ES-I3 (cell line): ENCODE measurements at regions not wholly inside any gene's neighbourhood (a gene's known extent, or its start where the extent isn't known, plus 50 kb on each side); places are given as distances from the start of the nearest gene placed in this dataset.
"Not testable (repeated sequence)": the region's sequence is repeated elsewhere in the genome, so short reads cannot be mapped to it uniquely, and the experiment has no call there.

Source experiments
- H3K36me3 ChIP-seq: 2 replicates; pipeline ENCODE4 v1.6.1; 2013; ENCODE audit warnings: mild to moderate bottlenecking, low read length, control low read depth, moderate library complexity; ENCODE audit not compliant: insufficient read depth
- H3K4me1 ChIP-seq: 2 replicates; pipeline ENCODE4 v1.6.1; 2013; ENCODE audit warnings: mild to moderate bottlenecking, control low read depth, low read length; ENCODE audit not compliant: insufficient read depth
- H3K9ac ChIP-seq: 2 replicates; pipeline ENCODE4 v1.6.1; 2013; ENCODE audit warnings: low read depth, mild to moderate bottlenecking, low read length, moderate library complexity
- H3K9me3 ChIP-seq: 2 replicates; pipeline ENCODE4 v1.6.1; 2013; ENCODE audit warnings: mild to moderate bottlenecking, low read length, moderate library complexity; ENCODE audit not compliant: control insufficient read depth, insufficient read depth

GRCh38 chr14:27668531-27668930 lies 1070.7 kb upstream of the NOVA1 start:
- Histone ChIP-seq H3K4me1 (no peaks in the 10 kb centered on the region), H3K9me3 (no peaks in the 10 kb centered on the region)

GRCh38 chr14:27672047-27672446 lies 1074.2 kb upstream of the NOVA1 start:
- H3K36me3 ChIP-seq = no peaks in the 10 kb centered on the region
- H3K4me1 ChIP-seq = no peaks in the 10 kb centered on the region
- no peaks in the 10 kb centered on the region for H3K9me3 ChIP-seq
- peak overlapping the region; percentile 62 for H3K9ac ChIP-seq

More at GRCh38 chr14:27668531-27668930, 1070.7 kb upstream of the NOVA1 start:
- no peak overlapping the region for H3K9ac ChIP-seq
- H3K36me3 ChIP-seq = no peaks in the 10 kb centered on the region

- not testable (repeated sequence) for H3K9me3 ChIP-seq, H3K4me1 ChIP-seq, H3K36me3 ChIP-seq
- H3K9ac ChIP-seq = peak overlapping the region; percentile 62
These were observed 1075.2 kb upstream of the NOVA1 start for GRCh38 chr14:27672811-27673737.

- Histone ChIP-seq H3K36me3 (no peaks in the 10 kb centered on the region), H3K9me3 (no peaks in the 10 kb centered on the region), H3K9ac (no peak overlapping the region), H3K4me1 (peaks cover 6% of the 10 kb centered on the region; the same call in 1 of the 2 replicates)
These were observed 1080.5 kb upstream of the FOXG1 start for GRCh38 chr14:27686137-27686536.

- Histone ChIP-seq H3K9me3 (no peaks in the 10 kb centered on the region), H3K36me3 (no peaks in the 10 kb centered on the region), H3K9ac (no peak overlapping the region), H3K4me1 (peaks cover 6% of the 10 kb centered on the region; the same call in 1 of the 2 replicates)
These were observed 1077.6 kb upstream of the FOXG1 start for GRCh38 chr14:27688841-27689444.

- peaks cover 13% of the 10 kb centered on the region for H3K9me3 ChIP-seq
- H3K4me1 ChIP-seq = no peaks in the 10 kb centered on the region
- H3K9ac ChIP-seq = no peak overlapping the region
- H3K36me3 ChIP-seq = no peaks in the 10 kb centered on the region
These were observed 1054.2 kb upstream of the FOXG1 start for GRCh38 chr14:27712364-27712763.

GRCh38 chr14:27715561-27715960 lies 1051.0 kb upstream of the FOXG1 start:
- Histone ChIP-seq H3K9ac (no peak overlapping the region), H3K9me3 (peaks cover 13% of the 10 kb centered on the region), H3K4me1 (no peaks in the 10 kb centered on the region), H3K36me3 (no peaks in the 10 kb centered on the region)

- Histone ChIP-seq H3K9ac (no peak overlapping the region), H3K36me3 (no peaks in the 10 kb centered on the region), H3K4me1 (peaks cover 5% of the 10 kb centered on the region; the same call in 1 of the 2 replicates), H3K9me3 (peaks cover 3% of the 10 kb centered on the region; the same call in 1 of the 2 replicates)
These were observed 1044.8 kb upstream of the FOXG1 start for GRCh38 chr14:27721760-27722159.

- Histone ChIP-seq H3K36me3 (no peaks in the 10 kb centered on the region), H3K9ac (no peak overlapping the region), H3K4me1 (peaks cover 5% of the 10 kb centered on the region; the same call in 1 of the 2 replicates), H3K9me3 (no peaks in the 10 kb centered on the region)
These were observed 1041.1 kb upstream of the FOXG1 start for GRCh38 chr14:27725482-27725881.

- H3K9ac ChIP-seq = no peak overlapping the region
- H3K4me1 ChIP-seq = peaks cover 5% of the 10 kb centered on the region; the same call in 1 of the 2 replicates
- no peaks in the 10 kb centered on the region for H3K9me3 ChIP-seq
These were observed 1039.3 kb upstream of the FOXG1 start for GRCh38 chr14:27727251-27727770.

GRCh38 chr14:27730204-27730603 lies 1036.4 kb upstream of the FOXG1 start:
- Histone ChIP-seq H3K9me3 (no peaks in the 10 kb centered on the region), H3K36me3 (no peaks in the 10 kb centered on the region), H3K9ac (no peak overlapping the region), H3K4me1 (no peaks in the 10 kb centered on the region)

More at GRCh38 chr14:27727251-27727770, 1039.3 kb upstream of the FOXG1 start:
- H3K36me3 ChIP-seq = no peaks in the 10 kb centered on the region

- H3K9me3 ChIP-seq = no peaks in the 10 kb centered on the region
- H3K9ac ChIP-seq = no peak overlapping the region
- H3K4me1 ChIP-seq = no peaks in the 10 kb centered on the region
- H3K36me3 ChIP-seq = no peaks in the 10 kb centered on the region
These were observed 1026.9 kb upstream of the FOXG1 start for GRCh38 chr14:27739657-27740156.

- H3K36me3 ChIP-seq = no peaks in the 10 kb centered on the region
- H3K9ac ChIP-seq = no peak overlapping the region
- no peaks in the 10 kb centered on the region for H3K4me1 ChIP-seq
- H3K9me3 ChIP-seq = no peaks in the 10 kb centered on the region
These were observed 1016.5 kb upstream of the FOXG1 start for GRCh38 chr14:27750114-27750513.

- H3K4me1 ChIP-seq, H3K9me3 ChIP-seq, H3K9ac ChIP-seq, H3K36me3 ChIP-seq: not testable (repeated sequence)
These were observed 1008.9 kb upstream of the FOXG1 start for GRCh38 chr14:27757642-27758041.
